Upper lobe of left lung (tissue), 6 donors: ENCODE measurements at regions not wholly inside any gene's neighbourhood (a gene's known extent, or its start where the extent isn't known, plus 50 kb on each side); places are given as distances from the start of the nearest gene placed in this dataset.

Experiments
- ATAC-seq, 2 donors: fragments of 200-7000 bp; cut with Tn5 transposase; one replicate each; pipeline ENCODE4 v1.9.1; 2022; ENCODE audit warnings: mild to moderate bottlenecking in 2 of 2, moderate library complexity in 2 of 2; ENCODE audit not compliant: low FRiP score in 2 of 2
- DNase-seq, 2 donors: peaks; one replicate each; pipeline ENCODE4 v3.0.0-alpha.2; 2019 to 2020
- H3K27ac ChIP-seq, 4 donors: fragments of 200-600 bp; sonication (generic); one replicate each; pipeline ENCODE4 v1.5.1; 2016 to 2019
- H3K27me3 ChIP-seq, 4 donors: fragments of 200-600 bp; sonication (generic); one replicate each; pipeline ENCODE4 v1.5.1; 2017 to 2019
- H3K36me3 ChIP-seq, 4 donors: fragments of 200-600 bp; sonication (generic); one replicate each; pipeline ENCODE4 v1.5.1; 2016 to 2019
- H3K4me1 ChIP-seq, 4 donors: fragments of 200-600 bp; sonication (generic); one replicate each; pipeline ENCODE4 v1.5.1; 2018 to 2019
- H3K4me3 ChIP-seq, 4 donors: fragments of 200-600 bp; sonication (generic); one replicate each; pipeline ENCODE4 v1.5.1; 2017 to 2019; ENCODE audit warnings: mild to moderate bottlenecking in 2 of 4, moderate library complexity in 1 of 4
- H3K9me3 ChIP-seq, 4 donors: fragments of 200-600 bp; sonication (generic); one replicate each; pipeline ENCODE4 v1.5.1; 2018 to 2019
- CTCF ChIP-seq, 6 experiments: fragments of 450-650 bp in 4 of 6; fragments of 200-600 bp in 2 of 6; sonication (generic) in 2 of 6; IDR thresholded peaks; one replicate each; pipeline ENCODE4 v1.5.1; 2016 to 2019; ENCODE audit warnings: antibody characterized with exemption in 6 of 6
- EP300 ChIP-seq, 4 donors: sonication (generic); formaldehyde crosslinking; IDR thresholded peaks; one replicate each; pipeline ENCODE4 v1.5.1; 2017; ENCODE audit warnings: antibody characterized with exemption in 4 of 4, control low read depth in 2 of 4
- POLR2A ChIP-seq, 4 donors: fragments of 450-650 bp; IDR thresholded peaks; one replicate each; pipeline ENCODE4 v1.5.1; 2016 to 2017; ENCODE audit warnings: antibody characterized with exemption in 4 of 4, mild to moderate bottlenecking in 2 of 4
- POLR2AphosphoS5 ChIP-seq, 2 donors: sonication (generic); formaldehyde crosslinking; IDR thresholded peaks; one replicate each; pipeline ENCODE4 v1.5.1; 2017; ENCODE audit warnings: antibody characterized with exemption in 2 of 2
- small RNA-seq, 4 donors: library from RNA; depleted of rRNA; stranded (forward); fragments of <200 nt; gene quantifications; one replicate each; pipeline ENCODE3, GENCODE V24; 2016
- donor health status: DM: no; HTN: no; CAD: no; lungs with moderate emphysema.
- donor health status: DM: no; HTN: yes; CAD: no; lungs with severe emphysema.

GRCh38 chr7:120218712-120219111 is 54.3 kb upstream of the KCND2 start:
- H3K9me3 ChIP-seq, result no peaks in the 10 kb centered on the region
- H3K4me1 ChIP-seq, result no peaks in the 10 kb centered on the region
- no peaks in the 10 kb centered on the region for H3K36me3 ChIP-seq
- no peak overlapping the region for H3K27ac ChIP-seq
- H3K4me3 ChIP-seq, result no peak overlapping the region
- ATAC-seq (peak in 1 of 2 donors; percentile 32), DNase-seq (no peak)
- TF ChIP-seq POLR2AphosphoS5 (IDR thresholded peaks at IDR 0.05), result no peak
- TF ChIP-seq CTCF (IDR thresholded peaks at IDR 0.05), result no peak
- no peak for TF ChIP-seq EP300 (IDR thresholded peaks at IDR 0.05)
- no peak for TF ChIP-seq POLR2A (IDR thresholded peaks at IDR 0.05)
- no peaks in the 10 kb centered on the region for H3K27me3 ChIP-seq

GRCh38 chr7:120221666-120222065 is 51.3 kb upstream of the KCND2 start:
- Histone ChIP-seq H3K9me3 (no peaks in the 10 kb centered on the region), H3K4me1 (no peaks in the 10 kb centered on the region), H3K27me3 (no peaks in the 10 kb centered on the region), H3K4me3 (no peak overlapping the region), H3K36me3 (no peaks in the 10 kb centered on the region), H3K27ac (no peak overlapping the region)
- TF ChIP-seq POLR2AphosphoS5 (IDR thresholded peaks at IDR 0.05) (no peak), EP300 (IDR thresholded peaks at IDR 0.05) (no peak), POLR2A (IDR thresholded peaks at IDR 0.05) (no peak), CTCF (IDR thresholded peaks at IDR 0.05) (no peak)
- DNase-seq (no peak), ATAC-seq (no peak)

Small RNAs in the stretch of these regions (small RNA-seq; reads per million reads assigned to genes)
- 0 reads per million in 4 donors for gene RNU1-29P
